GM12878 (cell line): ENCODE measurements at regions not wholly inside any gene's neighbourhood (a gene's known extent, or its start where the extent isn't known, plus 50 kb on each side); places are given as distances from the start of the nearest gene placed in this dataset.

Source experiments
- ATAC-seq: fragments of 200-7000 bp; cut with Tn5 transposase; 3 replicates; pipeline ENCODE4 v1.9.1; 2020; ENCODE audit warnings: mild to moderate bottlenecking, moderate library complexity
- BruUV-seq: library from RNA; stranded (reverse); fragments of 400-500 nt; replicated peaks from 2 replicates; lab custom pipeline; 2021; lab: Mats Ljungman, UMichigan
- CTCF ChIA-PET: fragments of 300-600 bp; sonication (Branson Sonifier 250); formaldehyde crosslinking; extraction: SDS; loops from one replicate; lab custom pipeline; 2021; ENCODE audit warnings: inconsistent platforms; lab: Yijun Ruan, JAX
- POLR2A ChIA-PET: fragments of 350-600 bp; formaldehyde crosslinking; extraction: SDS; loops from one replicate; lab custom pipeline; 2021; ENCODE audit warnings: inconsistent platforms; lab: Charles Lee
- RAD21 ChIA-PET: fragments of 300-600 bp; sonication (Branson Sonifier 250); formaldehyde crosslinking; loops from one replicate; lab custom pipeline; 2023; ENCODE audit warnings: antibody characterized with exemption; ENCODE audit not compliant: unreplicated experiment; lab: Charles Lee
- SMC1A ChIA-PET: fragments of 300-600 bp; sonication (Branson Sonifier 250); formaldehyde crosslinking; loops from one replicate; lab custom pipeline; 2023; ENCODE audit not compliant: unreplicated experiment, uncharacterized antibody; lab: Charles Lee
- DNase-seq: peaks from one replicate; pipeline ENCODE4 v3.0.0-alpha.2; 2011; ENCODE audit warnings: low read depth, low spot score
- FAIRE-seq: peaks from 3 replicates; lab custom pipeline; 2011; peaks lifted over from hg19 to GRCh38; lab: Jason Lieb, UNC
- H2AFZ ChIP-seq: 2 replicates; pipeline ENCODE4 v1.6.0; 2011; ENCODE audit warnings: low read depth, low read length, control low read depth; ENCODE audit not compliant: control insufficient read depth
- H3K27ac ChIP-seq: 2 replicates; pipeline ENCODE4 v1.5.1; 2011; ENCODE audit warnings: control low read depth; ENCODE audit not compliant: control insufficient read depth, insufficient read depth
- H3K27me3 ChIP-seq, 2 experiments: replicated peaks in 1 of 2; 2 replicates each; pipeline versions ENCODE4 v1.6.0 to v1.6.1; 2011; ENCODE audit warnings: low read length in 1 of 2; ENCODE audit not compliant: control insufficient read depth in 2 of 2, insufficient read depth in 2 of 2
- H3K36me3 ChIP-seq, 2 experiments: 2 replicates each; pipeline ENCODE4 v1.5.1; 2011; ENCODE audit warnings: low read length in 1 of 2; ENCODE audit not compliant: control insufficient read depth in 2 of 2, insufficient read depth in 2 of 2
- H3K4me1 ChIP-seq: 2 replicates; pipeline ENCODE4 v1.6.1; 2011; ENCODE audit warnings: mild to moderate bottlenecking, low read length, moderate library complexity, mixed read lengths; ENCODE audit not compliant: control insufficient read depth, insufficient read depth
- H3K4me2 ChIP-seq: 2 replicates; pipeline ENCODE4 v1.6.0; 2011; ENCODE audit warnings: control low read depth; ENCODE audit not compliant: control insufficient read depth, insufficient read depth
- H3K4me3 ChIP-seq: fragments of 200-600 bp; sonication (generic); 2 replicates; pipeline ENCODE4 v1.5.1; 2016
- H3K79me2 ChIP-seq: 2 replicates; pipeline ENCODE4 v1.6.0; 2011; ENCODE audit warnings: low read length; ENCODE audit not compliant: control insufficient read depth, insufficient read depth
- H3K9ac ChIP-seq: 2 replicates; pipeline ENCODE4 v1.8.0; 2011; ENCODE audit warnings: low read length, control low read depth, mixed read lengths; ENCODE audit not compliant: control insufficient read depth, insufficient read depth
- H3K9me3 ChIP-seq: replicated peaks from 3 replicates; pipeline ENCODE4 v1.5.1; 2011; ENCODE audit warnings: mild to moderate bottlenecking, low read length; ENCODE audit not compliant: control insufficient read depth, insufficient read depth
- H4K20me1 ChIP-seq: 2 replicates; pipeline ENCODE4 v1.6.0; 2011; ENCODE audit not compliant: control insufficient read depth, insufficient read depth
- BHLHE40 ChIP-seq, 2 experiments: fragments of 450-650 bp in 1 of 2; IDR thresholded peaks; 2 replicates each; pipeline ENCODE4 v1.6.1; 2011 to 2017; ENCODE audit warnings: low read depth in 2 of 2, borderline replicate concordance in 1 of 2, improper control_type of control experiment in 1 of 2, low read length in 1 of 2, mild to moderate bottlenecking in 1 of 2
- CHD4 ChIP-seq: fragments of 200-600 bp; sonication (generic); IDR thresholded peaks from 2 replicates; pipeline ENCODE4 v1.6.1; 2016; ENCODE audit warnings: mild to moderate bottlenecking
- CTCF ChIP-seq, 3 experiments: IDR thresholded peaks in 2 of 3; conservative IDR thresholded peaks in 1 of 3; 2 replicates each; pipeline ENCODE4 v1.5.1; 2011; ENCODE audit warnings: low read depth in 3 of 3, low read length in 3 of 3, mild to moderate bottlenecking in 3 of 3, control low read depth in 2 of 3, moderate library complexity in 2 of 3, inconsistent platforms in 1 of 3, mixed read lengths in 1 of 3; ENCODE audit not compliant: control insufficient read depth in 2 of 3, insufficient read depth in 1 of 3; ENCODE audit errors: extremely low read depth in 1 of 3
- CUX1 ChIP-seq: IDR thresholded peaks from 2 replicates; pipeline ENCODE4 v1.6.1; 2012; ENCODE audit warnings: improper control_type of control experiment, low read depth, low read length; ENCODE audit not compliant: insufficient replicate concordance
- E2F8 ChIP-seq: fragments of 450-650 bp; IDR thresholded peaks from 2 replicates; pipeline ENCODE4 v1.6.1; 2018; ENCODE audit warnings: mild to moderate bottlenecking, low read depth, moderate library complexity; ENCODE audit not compliant: partially characterized antibody
- ELK1 ChIP-seq: IDR thresholded peaks from 2 replicates; pipeline ENCODE4 v1.6.1; 2012; ENCODE audit warnings: low read depth, low read length, improper control_type of control experiment
- GATAD2B ChIP-seq: fragments of 450-650 bp; conservative IDR thresholded peaks from 2 replicates; pipeline ENCODE4 v1.6.1; 2017; ENCODE audit warnings: low read depth, mild to moderate bottlenecking, moderate library complexity
- IKZF1 ChIP-seq: fragments of 450-650 bp; conservative IDR thresholded peaks from 2 replicates; pipeline ENCODE4 v1.6.1; 2017; ENCODE audit warnings: antibody characterized with exemption, mild to moderate bottlenecking
- NFYB ChIP-seq: IDR thresholded peaks from 2 replicates; pipeline ENCODE4 v1.6.1; 2011; ENCODE audit warnings: low read depth, mild to moderate bottlenecking, low read length, improper control_type of control experiment, moderate library complexity; ENCODE audit not compliant: insufficient read depth
- RCOR1 ChIP-seq: conservative IDR thresholded peaks from 2 replicates; pipeline ENCODE4 v1.6.1; 2012; ENCODE audit warnings: low read depth, low read length, improper control_type of control experiment
- ZNF384 ChIP-seq: IDR thresholded peaks from 2 replicates; pipeline ENCODE4 v1.6.1; 2012; ENCODE audit warnings: low read depth, mild to moderate bottlenecking, low read length, improper control_type of control experiment, borderline replicate concordance
- WGBS: methylation state at CpG from one replicate; pipeline ENCODE4 v1.1.6; 2016; ENCODE audit warnings: low lambda C conversion rate; ENCODE audit not compliant: insufficient replicate concordance, insufficient coverage; ENCODE audit errors: missing lambda C conversion rate; 5-methylcytosine and 5-hydroxymethylcytosine counted together
- in situ Hi-C: fragments of 300-500 bp; cut with MboI; formaldehyde crosslinking; loops from 9 replicates; pipeline ENCODE4 v1.14.3; 2018; ENCODE audit warnings: mixed read lengths
- intact Hi-C: fragments of 100-400 bp; cut with micrococcal nuclease; formaldehyde crosslinking; loops from one replicate; pipeline ENCODE4 v1.14.2; 2022; ENCODE audit not compliant: unreplicated experiment

- Histone ChIP-seq H3K27ac (no peak overlapping the region), H3K9ac (no peak overlapping the region), H2AFZ (no peak overlapping the region), H3K27me3 (no peaks in the 10 kb centered on the region), H3K4me2 (no peak overlapping the region), H3K36me3 (no peaks in the 10 kb centered on the region), H4K20me1 (no peaks in the 10 kb centered on the region), H3K9me3 (no peaks in the 10 kb centered on the region; the same call in 2 of the 3 replicates), H3K79me2 (no peaks in the 10 kb centered on the region), H3K4me1 (no peaks in the 10 kb centered on the region), H3K4me3 (no peak overlapping the region)
- in situ Hi-C loops = no loop called here
- intact Hi-C loops = no loop called here
- ATAC-seq (no peak), FAIRE-seq (no peak), DNase-seq (no peak)
- ChIA-PET RAD21 (no interaction called here), CTCF (no interaction called here), POLR2A (no interaction called here), SMC1A (no interaction called here)
- WGBS = 33% methylated on average over 6 of the region's 6 CpGs
- no TSS peak for BruUV-seq
- no peak for TF ChIP-seq RCOR1
- TF ChIP-seq CUX1 = no peak
- no peak for TF ChIP-seq CHD4
- TF ChIP-seq GATAD2B = no peak
- TF ChIP-seq ZNF384 = no peak
- no peak for TF ChIP-seq NFYB
- no peak for TF ChIP-seq E2F8
- no peak for TF ChIP-seq CTCF (IDR thresholded peaks at IDR 0.05 in 2 of 3, conservative IDR thresholded peaks at IDR 0.05 in 1 of 3; ENCODE audit: control insufficient read depth in 2 of 3, extremely low read depth in 1 of 3, insufficient read depth in 1 of 3, low read depth in 3 of 3, low read length in 3 of 3)
- TF ChIP-seq IKZF1 = no peak
- no peak for TF ChIP-seq ELK1
- no peak for TF ChIP-seq BHLHE40 (IDR thresholded peaks at IDR 0.05; ENCODE audit: borderline replicate concordance in 1 of 2, low read depth in 2 of 2, low read length in 1 of 2)
These were observed 193.7 kb downstream of the ZNF737 start for GRCh38 chr19:20371911-20372310.
